DOHH2 (cell line): ENCODE measurements at regions not wholly inside any gene's neighbourhood (a gene's known extent, or its start where the extent isn't known, plus 50 kb on each side); places are given as distances from the start of the nearest gene placed in this dataset.

ENCODE experiments used
- EZH2phosphoT487 ChIP-seq: fragments of 200-600 bp; sonication (generic); IDR thresholded peaks from 2 replicates; pipeline ENCODE4 v1.6.1; 2017; ENCODE audit warnings: borderline replicate concordance, mild to moderate bottlenecking, antibody characterized with exemption, low read length, moderate library complexity, mixed read lengths
- TF ChIP-seq, protein P1 (sequence below): fragments of 200-600 bp; sonication (generic); IDR thresholded peaks from one replicate; pipeline ENCODE4 v1.5.1; 2014; ENCODE audit warnings: antibody characterized with exemption, mild to moderate bottlenecking, low read depth, low read length; ENCODE audit not compliant: poor library complexity, severe bottlenecking

DNA sequence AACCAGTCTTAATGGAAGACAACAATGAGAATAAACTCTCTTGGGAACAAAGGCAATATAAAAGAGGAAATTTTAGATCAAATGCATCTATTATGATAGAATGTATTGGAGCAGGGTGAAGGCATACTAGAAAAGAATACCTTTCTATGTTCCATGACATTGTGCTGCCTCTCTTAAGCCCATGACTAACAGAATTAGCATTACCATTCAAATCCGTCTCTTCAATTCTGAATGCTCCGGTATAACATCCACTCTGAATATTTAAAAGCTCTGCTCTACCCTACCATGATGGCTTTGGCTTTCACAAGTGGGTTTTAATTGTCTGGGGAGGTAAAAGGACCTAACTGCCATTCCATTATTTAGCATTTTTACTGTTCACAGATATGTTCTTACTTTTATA lies 1878.4 kb downstream of the ARAP2 start:
- TF ChIP-seq, protein P1, sequence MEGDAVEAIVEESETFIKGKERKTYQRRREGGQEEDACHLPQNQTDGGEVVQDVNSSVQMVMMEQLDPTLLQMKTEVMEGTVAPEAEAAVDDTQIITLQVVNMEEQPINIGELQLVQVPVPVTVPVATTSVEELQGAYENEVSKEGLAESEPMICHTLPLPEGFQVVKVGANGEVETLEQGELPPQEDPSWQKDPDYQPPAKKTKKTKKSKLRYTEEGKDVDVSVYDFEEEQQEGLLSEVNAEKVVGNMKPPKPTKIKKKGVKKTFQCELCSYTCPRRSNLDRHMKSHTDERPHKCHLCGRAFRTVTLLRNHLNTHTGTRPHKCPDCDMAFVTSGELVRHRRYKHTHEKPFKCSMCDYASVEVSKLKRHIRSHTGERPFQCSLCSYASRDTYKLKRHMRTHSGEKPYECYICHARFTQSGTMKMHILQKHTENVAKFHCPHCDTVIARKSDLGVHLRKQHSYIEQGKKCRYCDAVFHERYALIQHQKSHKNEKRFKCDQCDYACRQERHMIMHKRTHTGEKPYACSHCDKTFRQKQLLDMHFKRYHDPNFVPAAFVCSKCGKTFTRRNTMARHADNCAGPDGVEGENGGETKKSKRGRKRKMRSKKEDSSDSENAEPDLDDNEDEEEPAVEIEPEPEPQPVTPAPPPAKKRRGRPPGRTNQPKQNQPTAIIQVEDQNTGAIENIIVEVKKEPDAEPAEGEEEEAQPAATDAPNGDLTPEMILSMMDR, result no peak
- no peak for TF ChIP-seq EZH2phosphoT487
